KMS-11 (cell line): ENCODE measurements at regions not wholly inside any gene's neighbourhood (a gene's known extent, or its start where the extent isn't known, plus 50 kb on each side); places are given as distances from the start of the nearest gene placed in this dataset.

Experiments used
- H2AFZ ChIP-seq: fragments of 200-600 bp; sonication (generic); 2 replicates; pipeline ENCODE4 v1.6.1; 2016; ENCODE audit warnings: antibody characterized with exemption, mixed run types, low read depth
- H3K27ac ChIP-seq: fragments of 200-600 bp; sonication (generic); 2 replicates; pipeline ENCODE4 v1.6.1; 2016; ENCODE audit warnings: mild to moderate bottlenecking, mixed run types
- H3K27me3 ChIP-seq: fragments of 200-600 bp; sonication (generic); 2 replicates; pipeline ENCODE4 v1.6.1; 2017; ENCODE audit warnings: mild to moderate bottlenecking, low read depth, mixed run types, moderate library complexity; ENCODE audit not compliant: insufficient read depth
- H3K36me3 ChIP-seq: fragments of 200-600 bp; sonication (generic); 2 replicates; pipeline ENCODE4 v1.6.1; 2017; ENCODE audit warnings: mild to moderate bottlenecking, mixed run types; ENCODE audit not compliant: insufficient read depth
- H3K4me1 ChIP-seq: fragments of 200-600 bp; sonication (generic); 2 replicates; pipeline ENCODE4 v1.6.1; 2016; ENCODE audit warnings: mild to moderate bottlenecking, low read depth, mixed run types; ENCODE audit not compliant: poor library complexity, severe bottlenecking
- H3K4me2 ChIP-seq: fragments of 200-600 bp; sonication (generic); 2 replicates; pipeline ENCODE4 v1.7.0; 2016; ENCODE audit warnings: mild to moderate bottlenecking, mixed run types
- H3K4me3 ChIP-seq: fragments of 200-600 bp; sonication (generic); IDR thresholded peaks from 2 replicates; pipeline ENCODE4 v1.6.1; 2017; ENCODE audit warnings: low read depth, low read length, mixed read lengths; ENCODE audit not compliant: insufficient read depth
- H3K79me2 ChIP-seq: fragments of 200-600 bp; sonication (generic); 2 replicates; pipeline ENCODE4 v1.6.1; 2016; ENCODE audit warnings: low read depth, mixed run types; ENCODE audit not compliant: insufficient read depth
- H3K9ac ChIP-seq: fragments of 200-600 bp; sonication (generic); 2 replicates; pipeline ENCODE4 v1.6.1; 2016; ENCODE audit warnings: mild to moderate bottlenecking, mixed run types
- H4K20me1 ChIP-seq: fragments of 200-600 bp; sonication (generic); 2 replicates; pipeline ENCODE4 v1.6.1; 2016; ENCODE audit warnings: mild to moderate bottlenecking, mixed run types; ENCODE audit not compliant: insufficient read depth
- CTCF ChIP-seq: fragments of 200-600 bp; sonication (generic); conservative IDR thresholded peaks from 2 replicates; pipeline ENCODE4 v1.6.1; 2017; ENCODE audit warnings: low read depth, mild to moderate bottlenecking, antibody characterized with exemption, low read length, moderate library complexity, mixed read lengths

DNA sequence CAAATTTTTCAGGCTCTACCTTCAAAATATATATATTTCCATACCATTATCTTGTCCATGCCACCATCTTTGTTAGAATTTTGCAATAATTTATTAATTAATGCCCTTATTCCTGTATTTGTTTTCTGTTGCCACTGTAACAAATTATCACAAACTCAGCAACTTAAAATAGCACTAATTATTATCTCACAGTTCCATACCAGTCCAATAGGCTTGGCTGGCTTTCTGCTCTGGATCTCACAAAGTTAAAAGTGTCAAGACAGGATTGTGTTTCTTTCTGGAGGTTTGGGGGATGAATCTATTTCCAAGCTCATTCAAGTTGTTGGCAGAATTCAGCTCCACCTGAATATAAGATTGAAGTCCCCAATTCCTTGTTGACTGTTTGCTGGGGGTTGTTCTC lies 58.6 kb upstream of the SLC38A4 start:
- H3K4me3 ChIP-seq = no peak overlapping the region
- H3K4me1 ChIP-seq = no peaks in the 10 kb centered on the region
- H3K4me2 ChIP-seq = no peak overlapping the region
- no peak overlapping the region for H2AFZ ChIP-seq
- no peaks in the 10 kb centered on the region for H3K79me2 ChIP-seq
- H3K27me3 ChIP-seq = no peaks in the 10 kb centered on the region
- no peak overlapping the region for H3K27ac ChIP-seq
- H4K20me1 ChIP-seq = no peaks in the 10 kb centered on the region
- TF ChIP-seq CTCF = no peak
- no peaks in the 10 kb centered on the region for H3K36me3 ChIP-seq
- no peak overlapping the region for H3K9ac ChIP-seq

GRCh38 chr12:46886541-46887041 lies 60.8 kb upstream of the SLC38A4 start:
- Histone ChIP-seq H3K4me1 (no peaks in the 10 kb centered on the region), H3K79me2 (no peaks in the 10 kb centered on the region), H3K27ac (no peak overlapping the region), H3K4me3 (no peak overlapping the region), H3K27me3 (no peaks in the 10 kb centered on the region), H3K4me2 (no peak overlapping the region), H3K9ac (no peak overlapping the region), H3K36me3 (no peaks in the 10 kb centered on the region), H4K20me1 (no peaks in the 10 kb centered on the region), H2AFZ (no peak overlapping the region)
- no peak for TF ChIP-seq CTCF

DNA sequence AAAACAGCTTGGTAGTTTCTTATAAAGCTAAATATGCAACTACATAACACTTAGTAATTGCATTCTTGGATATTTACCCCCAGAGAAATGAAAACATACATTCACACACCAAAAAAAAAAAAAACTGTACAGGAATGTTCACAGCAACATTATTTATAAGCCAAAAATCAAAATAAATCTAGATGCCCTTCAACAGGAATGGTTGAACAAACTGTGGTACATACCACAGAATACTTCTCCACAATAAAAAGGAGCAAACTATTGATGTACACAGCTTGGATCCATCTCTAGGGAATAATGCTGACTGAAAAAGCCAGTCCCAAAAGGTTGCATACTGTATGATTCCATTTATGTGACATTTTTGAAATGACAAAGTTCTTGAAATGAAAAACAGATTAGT lies 62.1 kb upstream of the SLC38A4 start:
- Histone ChIP-seq H3K4me2 (no peak overlapping the region), H3K36me3 (no peaks in the 10 kb centered on the region), H2AFZ (no peak overlapping the region), H3K27ac (no peak overlapping the region), H3K27me3 (no peaks in the 10 kb centered on the region), H3K9ac (no peak overlapping the region), H3K4me3 (no peak overlapping the region), H3K4me1 (no peaks in the 10 kb centered on the region), H3K79me2 (no peaks in the 10 kb centered on the region), H4K20me1 (no peaks in the 10 kb centered on the region)
- TF ChIP-seq CTCF = no peak

DNA sequence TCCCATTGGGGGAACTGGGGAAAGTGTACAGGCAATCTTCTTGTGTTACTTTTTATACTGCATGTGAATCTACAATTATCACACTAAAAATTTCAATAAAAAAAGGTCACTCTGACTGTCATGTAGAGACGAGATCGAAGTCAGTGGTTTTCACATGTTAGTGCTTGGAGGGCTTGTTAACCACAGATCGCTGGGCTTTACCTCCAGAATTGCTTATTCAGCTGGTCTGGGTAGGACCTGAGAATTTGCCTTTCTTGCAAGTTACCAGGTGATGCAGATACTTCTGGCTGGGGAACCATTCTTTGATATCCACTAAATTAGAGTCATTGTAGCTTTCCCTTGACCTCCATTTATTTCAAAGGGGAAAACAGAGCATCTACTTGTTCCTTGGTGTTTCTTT lies 62.8 kb upstream of the SLC38A4 start:
- Histone ChIP-seq H3K4me3 (no peak overlapping the region), H3K27me3 (no peaks in the 10 kb centered on the region), H3K4me2 (no peak overlapping the region), H3K36me3 (no peaks in the 10 kb centered on the region), H3K79me2 (no peaks in the 10 kb centered on the region), H3K27ac (no peak overlapping the region), H4K20me1 (no peaks in the 10 kb centered on the region), H3K9ac (no peak overlapping the region), H3K4me1 (no peaks in the 10 kb centered on the region), H2AFZ (no peak overlapping the region)
- TF ChIP-seq CTCF = no peak

DNA sequence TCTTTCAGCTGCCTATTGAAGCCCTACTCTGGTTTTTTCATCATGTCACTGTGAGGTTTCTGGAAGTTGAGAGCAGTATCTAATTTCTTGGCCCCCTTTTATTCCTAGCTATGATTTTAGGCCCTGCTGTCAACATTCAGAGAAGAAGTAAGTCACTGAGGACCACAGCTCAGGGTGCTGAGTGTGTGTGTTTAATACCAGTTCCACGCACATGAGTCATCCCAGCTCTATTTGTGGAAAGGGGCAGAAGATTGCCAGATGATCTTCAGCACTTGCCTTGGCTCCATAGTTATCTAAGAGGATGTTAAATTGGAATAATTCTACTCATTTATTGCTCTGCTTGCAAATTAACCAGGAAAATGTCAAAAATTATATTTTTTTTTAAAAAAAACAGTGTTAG lies 65.5 kb upstream of the SLC38A4 start:
- no peaks in the 10 kb centered on the region for H3K79me2 ChIP-seq
- no peaks in the 10 kb centered on the region for H3K4me1 ChIP-seq
- H2AFZ ChIP-seq = no peak overlapping the region
- no peak overlapping the region for H3K4me3 ChIP-seq
- no peak overlapping the region for H3K4me2 ChIP-seq
- H3K36me3 ChIP-seq = no peaks in the 10 kb centered on the region
- TF ChIP-seq CTCF = no peak
- no peak overlapping the region for H3K27ac ChIP-seq
- no peak overlapping the region for H3K9ac ChIP-seq
- no peaks in the 10 kb centered on the region for H3K27me3 ChIP-seq
- H4K20me1 ChIP-seq = no peaks in the 10 kb centered on the region
